Chondrocyte (in vitro differentiated cells): ENCODE measurements at regions not wholly inside any gene's neighbourhood (a gene's known extent, or its start where the extent isn't known, plus 50 kb on each side); places are given as distances from the start of the nearest gene placed in this dataset.
A peak's percentile ranks its signal among the peaks of the same experiment; 100 is the strongest.

Source experiments
- DNase-seq: peaks from one replicate; pipeline ENCODE4 v3.0.0; 2021; ENCODE audit warnings: mixed read lengths, low spot score
- H3K27ac Mint-ChIP-seq: one replicate; pipeline ENCODE4 v1.8.0; 2021; ENCODE audit warnings: mild to moderate bottlenecking, moderate library complexity, mixed read lengths; ENCODE audit not compliant: unreplicated experiment
- H3K27me3 Mint-ChIP-seq: 2 replicates; pipeline ENCODE4 v1.8.0; 2021; ENCODE audit warnings: low read depth, mixed read lengths
- H3K36me3 Mint-ChIP-seq: 2 replicates; pipeline ENCODE4 v1.8.0; 2021; ENCODE audit warnings: low read depth, mixed read lengths
- H3K4me1 Mint-ChIP-seq: 2 replicates; pipeline ENCODE4 v1.8.0; 2021; ENCODE audit warnings: low read depth, mild to moderate bottlenecking, mixed read lengths
- H3K4me3 Mint-ChIP-seq: one replicate; pipeline ENCODE4 v1.8.0; 2021; ENCODE audit warnings: mild to moderate bottlenecking, moderate library complexity, mixed read lengths; ENCODE audit not compliant: unreplicated experiment
- H3K9me3 Mint-ChIP-seq: 2 replicates; pipeline ENCODE4 v1.8.0; 2021; ENCODE audit warnings: low read depth, mixed read lengths
- TF ChIP-seq, protein P1 (sequence below): fragments of 200-600 bp; sonication (generic); IDR thresholded peaks from 2 replicates; pipeline ENCODE4 v1.5.0; 2021; ENCODE audit warnings: antibody characterized with exemption, mild to moderate bottlenecking, moderate library complexity

DNA sequence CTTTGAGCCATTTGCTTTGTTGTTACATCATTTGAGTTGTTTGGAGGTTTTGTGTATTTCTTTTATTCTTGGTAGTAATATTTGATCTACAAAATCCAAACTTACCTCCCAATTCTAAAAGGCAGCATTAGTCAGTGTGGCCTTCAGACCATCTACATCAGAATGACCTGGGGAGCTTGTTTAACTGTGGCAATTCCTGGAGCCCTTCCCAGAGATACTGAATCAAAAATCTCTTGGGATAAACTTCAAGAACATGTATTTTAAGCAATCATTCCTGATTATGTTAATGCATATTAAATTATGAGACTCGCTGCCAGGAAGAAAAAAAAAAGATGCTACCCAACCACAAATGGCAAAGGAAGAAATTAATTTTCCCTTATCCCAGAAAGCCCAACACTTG lies 268.9 kb upstream of the PDE4D start:
- Mint-ChIP-seq H3K27me3 (no peaks in the 10 kb centered on the region), H3K36me3 (peaks cover 5% of the 10 kb centered on the region), H3K4me1 (peaks cover 17% of the 10 kb centered on the region), H3K4me3 (no peak overlapping the region), H3K27ac (no peak overlapping the region), H3K9me3 (peaks cover 4% of the 10 kb centered on the region)
- TF ChIP-seq, protein P1, sequence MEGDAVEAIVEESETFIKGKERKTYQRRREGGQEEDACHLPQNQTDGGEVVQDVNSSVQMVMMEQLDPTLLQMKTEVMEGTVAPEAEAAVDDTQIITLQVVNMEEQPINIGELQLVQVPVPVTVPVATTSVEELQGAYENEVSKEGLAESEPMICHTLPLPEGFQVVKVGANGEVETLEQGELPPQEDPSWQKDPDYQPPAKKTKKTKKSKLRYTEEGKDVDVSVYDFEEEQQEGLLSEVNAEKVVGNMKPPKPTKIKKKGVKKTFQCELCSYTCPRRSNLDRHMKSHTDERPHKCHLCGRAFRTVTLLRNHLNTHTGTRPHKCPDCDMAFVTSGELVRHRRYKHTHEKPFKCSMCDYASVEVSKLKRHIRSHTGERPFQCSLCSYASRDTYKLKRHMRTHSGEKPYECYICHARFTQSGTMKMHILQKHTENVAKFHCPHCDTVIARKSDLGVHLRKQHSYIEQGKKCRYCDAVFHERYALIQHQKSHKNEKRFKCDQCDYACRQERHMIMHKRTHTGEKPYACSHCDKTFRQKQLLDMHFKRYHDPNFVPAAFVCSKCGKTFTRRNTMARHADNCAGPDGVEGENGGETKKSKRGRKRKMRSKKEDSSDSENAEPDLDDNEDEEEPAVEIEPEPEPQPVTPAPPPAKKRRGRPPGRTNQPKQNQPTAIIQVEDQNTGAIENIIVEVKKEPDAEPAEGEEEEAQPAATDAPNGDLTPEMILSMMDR: no peak
- no peak for DNase-seq

DNA sequence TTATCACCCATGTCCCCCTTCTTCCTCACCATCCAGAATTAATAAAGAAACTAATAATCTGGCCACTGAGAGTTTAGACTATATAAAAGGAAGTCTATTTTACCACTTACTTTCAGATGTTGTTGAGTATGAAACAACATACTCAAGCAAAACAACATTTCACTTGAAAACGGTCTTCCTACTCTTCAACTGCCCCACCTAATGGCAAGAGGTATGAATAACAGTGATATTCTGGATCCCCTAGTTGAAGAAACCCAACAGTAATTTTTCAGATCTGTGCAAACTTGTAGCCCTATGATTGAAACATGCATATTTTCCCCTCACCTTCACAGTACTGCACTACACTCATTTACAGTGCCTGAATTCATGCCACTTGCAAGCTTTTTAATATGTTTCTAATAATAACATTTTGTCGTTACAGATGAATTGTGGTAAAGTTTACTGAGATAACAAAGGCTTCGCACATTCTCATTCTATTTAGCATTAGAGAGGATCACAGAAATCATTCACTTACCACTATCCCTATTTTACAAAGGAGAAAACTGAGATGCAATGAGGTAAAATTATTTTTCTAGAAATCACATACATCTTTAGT lies 267.9 kb upstream of the PDE4D start:
- Mint-ChIP-seq H3K4me1 (peaks cover 17% of the 10 kb centered on the region), H3K27ac (no peak overlapping the region), H3K27me3 (no peaks in the 10 kb centered on the region), H3K4me3 (no peak overlapping the region), H3K9me3 (no peaks in the 10 kb centered on the region), H3K36me3 (no peaks in the 10 kb centered on the region)
- TF ChIP-seq, protein P1: peak; percentile 79
- no peak for DNase-seq

DNA sequence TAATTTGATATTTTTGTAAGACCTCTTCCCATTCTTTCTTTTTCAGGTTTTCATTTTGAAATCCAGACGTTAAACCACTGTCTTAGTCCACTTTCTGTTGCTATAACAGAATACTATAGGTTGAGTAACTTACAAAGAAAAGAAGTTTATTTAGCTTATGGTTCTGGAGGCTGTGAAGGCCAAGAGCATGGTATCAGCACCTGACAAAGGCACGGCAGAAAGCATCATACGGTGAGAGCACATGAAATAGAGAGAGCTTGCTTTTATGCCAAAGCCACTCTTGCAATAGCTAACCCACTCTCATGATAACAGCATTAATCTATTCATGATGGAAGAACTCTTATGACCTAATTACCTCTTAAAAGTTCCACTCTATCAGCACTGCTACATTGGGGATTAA lies 255.6 kb upstream of the PDE4D start:
- Mint-ChIP-seq H3K4me3 (no peak overlapping the region), H3K36me3 (peaks cover 2% of the 10 kb centered on the region), H3K9me3 (peaks cover 16% of the 10 kb centered on the region), H3K4me1 (peaks cover 14% of the 10 kb centered on the region), H3K27me3 (no peaks in the 10 kb centered on the region), H3K27ac (no peak overlapping the region)
- TF ChIP-seq, protein P1: no peak
- DNase-seq: no peak

DNA sequence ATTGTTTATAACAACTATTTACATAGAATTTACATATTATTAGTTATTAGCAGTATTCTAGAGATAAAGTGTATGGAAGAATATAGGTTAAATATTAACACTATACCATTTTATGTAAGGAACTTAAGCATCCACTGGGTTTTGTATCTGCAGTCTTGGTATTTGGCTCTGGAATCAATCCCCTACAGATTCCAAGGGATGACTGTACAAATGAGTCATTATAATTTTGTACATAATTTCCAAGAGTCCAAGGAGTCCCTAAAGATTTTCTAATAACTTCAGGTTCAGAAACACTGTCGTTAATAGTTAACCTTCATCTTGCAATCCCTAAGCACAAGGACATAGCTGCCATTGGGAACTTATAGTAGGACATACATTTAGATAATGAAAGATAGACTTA lies 254.8 kb upstream of the PDE4D start:
- Mint-ChIP-seq H3K4me1 (peaks cover 11% of the 10 kb centered on the region), H3K4me3 (no peak overlapping the region), H3K36me3 (peaks cover 2% of the 10 kb centered on the region), H3K27ac (no peak overlapping the region), H3K9me3 (peaks cover 16% of the 10 kb centered on the region), H3K27me3 (no peaks in the 10 kb centered on the region)
- DNase-seq: no peak
- TF ChIP-seq, protein P1: no peak

DNA sequence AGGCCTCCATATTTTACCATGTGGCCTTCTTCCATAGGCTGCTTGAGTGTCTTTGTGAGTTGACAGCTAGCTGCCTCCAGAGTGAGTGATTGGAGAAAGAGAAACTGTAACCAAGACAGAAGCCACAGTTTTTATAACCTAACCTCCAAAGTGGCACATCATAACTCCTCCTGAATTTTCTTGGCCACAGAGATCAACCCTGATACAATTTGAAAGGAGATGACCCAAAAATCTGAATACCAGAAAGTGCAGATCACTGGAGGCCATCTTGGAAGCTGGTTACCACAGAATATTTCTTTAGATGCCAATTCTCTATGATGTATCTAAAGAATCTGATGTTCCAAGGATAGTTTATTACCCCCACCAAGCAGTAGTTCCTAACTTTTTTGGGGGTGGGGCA lies 254.3 kb upstream of the PDE4D start:
- H3K4me1 Mint-ChIP-seq: peaks cover 7% of the 10 kb centered on the region
- peaks cover 16% of the 10 kb centered on the region for H3K9me3 Mint-ChIP-seq
- H3K27me3 Mint-ChIP-seq: no peaks in the 10 kb centered on the region
- TF ChIP-seq, protein P1: no peak
- no peak overlapping the region for H3K4me3 Mint-ChIP-seq
- H3K36me3 Mint-ChIP-seq: peaks cover 2% of the 10 kb centered on the region
- no peak for DNase-seq
- H3K27ac Mint-ChIP-seq: no peak overlapping the region
